ENCODE measurements at regions not wholly inside any gene's neighbourhood (a gene's known extent, or its start where the extent isn't known, plus 50 kb on each side); places are given as distances from the start of the nearest gene placed in this dataset.

- H3K4me1 ChIP-seq (ENCODE audit: control insufficient read depth in 1 of 2, insufficient read depth in 2 of 2, low read depth in 1 of 2, low read length in 1 of 2) = peaks cover 7 to 16% of the 10 kb centered on the region in 2 experiments; a peak in 2 of 4 replicates
Observed at GRCh38 chr7:149625340-149625946, 127.8 kb upstream of the ZNF746 start.

GRCh38 chr7:149624419-149625339 lies 127.1 kb upstream of the ZNF746 start:
- peak; percentile 99 for DNase-seq
- H3K9me2 ChIP-seq = no peaks in the 10 kb centered on the region
- POLR2A ChIA-PET = interaction anchor here (0.9 to 1.0 kb wide), 2 partner anchors 118 to 214 kb away, joined by 3 read pairs; no protein-coding TSS in a partner anchor
- no peak for TF ChIP-seq EZH2phosphoT487 (IDR thresholded peaks at IDR 0.05; ENCODE audit: borderline replicate concordance, low read depth)
- peak; percentile 76 for TF ChIP-seq YY1 (IDR thresholded peaks at IDR 0.05; ENCODE audit: low read depth)
- TF ChIP-seq USF1 (IDR thresholded peaks at IDR 0.05; ENCODE audit: borderline replicate concordance, low read depth) = peak; percentile 75; the same call in 1 of the 2 replicates
- TF ChIP-seq FOXJ3 (CRISPR knock-in tag; IDR thresholded peaks at IDR 0.05) = no peak
- TF ChIP-seq MEF2A (IDR thresholded peaks at IDR 0.05; ENCODE audit: borderline replicate concordance, low read depth) = no peak
- TF ChIP-seq RAD21 (IDR thresholded peaks at IDR 0.05; ENCODE audit: low read length) = no peak
- peak; percentile 87; the same call in 1 of the 2 replicates for TF ChIP-seq SIN3A (IDR thresholded peaks at IDR 0.05; ENCODE audit: borderline replicate concordance, low read depth, low read length)
- peak; percentile 71 for TF ChIP-seq GABPA (IDR thresholded peaks at IDR 0.05; ENCODE audit: low read depth)
- no peak for TF ChIP-seq USF2 (IDR thresholded peaks at IDR 0.05; ENCODE audit: borderline replicate concordance, low read depth, low read length)
- TF ChIP-seq ZBTB33 (IDR thresholded peaks at IDR 0.05; ENCODE audit: borderline replicate concordance, low read depth) = peak; percentile 49; the same call in 1 of the 2 replicates
- TF ChIP-seq JUND (IDR thresholded peaks at IDR 0.05) = no peak
- peak; percentile 77 for TF ChIP-seq CHD2 (IDR thresholded peaks at IDR 0.05; ENCODE audit: low read length, partially characterized antibody)

More at GRCh38 chr7:149625340-149625946, 127.8 kb upstream of the ZNF746 start:
- Histone ChIP-seq H2AFZ (ENCODE audit: low read depth) (peak overlapping the region; percentile 98), H4K20me1 (ENCODE audit: insufficient read depth) (peaks cover 20% of the 10 kb centered on the region), H3F3A (replicated peaks; ENCODE audit: insufficient read depth) (peaks cover 5% of the 10 kb centered on the region), H3K79me2 (ENCODE audit: insufficient read depth) (peaks cover 38% of the 10 kb centered on the region), H3K9me3 (no peaks in the 10 kb centered on the region), H3K27me3 (ENCODE audit: insufficient read depth) (peaks cover 11% of the 10 kb centered on the region; the same call in 1 of the 2 replicates), H3K4me3 (ENCODE audit: low read depth in 2 of 2, low read length in 1 of 2) (peak overlapping the region in 1 of 2 experiments; percentile 95; a peak in 3 of 4 replicates), H3K27ac (ENCODE audit: low read depth in 2 of 2, low read length in 1 of 2) (peak overlapping the region; percentile 43 to 79; a peak in 3 of 4 replicates), H3K9ac (peak overlapping the region; percentile 91; the same call in 1 of the 2 replicates), H3K4me2 (peak overlapping the region; percentile 93), H3K9me2 (no peaks in the 10 kb centered on the region), H3K36me3 (replicated peaks in 1 of 2; ENCODE audit: control insufficient read depth in 1 of 2, insufficient read depth in 2 of 2, low read length in 1 of 2) (peaks cover 6 to 12% of the 10 kb centered on the region in 2 experiments)
- 78% methylated on average over 17 of the region's 17 CpGs for WGBS (ENCODE audit: low lambda C conversion rate)
- CTCF ChIA-PET = interaction anchor here (0.6 to 3.7 kb wide), 32 partner anchors 8 to 477 kb away, joined by 3 to 19 read pairs (median 5); partner anchors contain the start of gene ZNF783
- POLR2A ChIA-PET = interaction anchor here (1.0 kb wide), 1 partner anchor 213 kb away, joined by 3 read pairs; no protein-coding TSS in a partner anchor
- DNase-seq = peak; percentile 54
- no peak for TF ChIP-seq FOXM1 (IDR thresholded peaks at IDR 0.05; ENCODE audit: low read depth)
- peak; percentile 45 for TF ChIP-seq CTCF (IDR thresholded peaks at IDR 0.05)

More at GRCh38 chr7:149624419-149625339, 127.1 kb upstream of the ZNF746 start:
- Histone ChIP-seq H3K4me3 (ENCODE audit: low read depth in 2 of 2, low read length in 1 of 2) (peak overlapping the region; percentile 89 to 95), H3K9me3 (no peaks in the 10 kb centered on the region), H3K9ac (peak overlapping the region; percentile 91), H2AFZ (ENCODE audit: low read depth) (peak overlapping the region; percentile 98), H3K27me3 (ENCODE audit: insufficient read depth) (peaks cover 4% of the 10 kb centered on the region; the same call in 1 of the 2 replicates), H3K79me2 (ENCODE audit: insufficient read depth) (peaks cover 38% of the 10 kb centered on the region), H4K20me1 (ENCODE audit: insufficient read depth) (peaks cover 20% of the 10 kb centered on the region), H3F3A (replicated peaks; ENCODE audit: insufficient read depth) (peaks cover 5% of the 10 kb centered on the region), H3K4me1 (ENCODE audit: control insufficient read depth in 1 of 2, insufficient read depth in 2 of 2, low read depth in 1 of 2, low read length in 1 of 2) (peaks cover 7 to 16% of the 10 kb centered on the region in 2 experiments; a peak in 2 of 4 replicates), H3K4me2 (peak overlapping the region; percentile 93), H3K27ac (ENCODE audit: low read depth in 2 of 2, low read length in 1 of 2) (peak overlapping the region; percentile 43 to 79), H3K36me3 (replicated peaks in 1 of 2; ENCODE audit: control insufficient read depth in 1 of 2, insufficient read depth in 2 of 2, low read length in 1 of 2) (peaks cover 14 to 20% of the 10 kb centered on the region in 2 experiments)
- 7% methylated on average over 21 of the region's 97 CpGs for WGBS (ENCODE audit: low lambda C conversion rate)
- CTCF ChIA-PET = interaction anchor here (0.6 to 3.7 kb wide), 38 partner anchors 9 to 476 kb away, joined by 3 to 19 read pairs (median 4); partner anchors contain the start of gene ZNF783
